ENCODE measurements at regions not wholly inside any gene's neighbourhood (a gene's known extent, or its start where the extent isn't known, plus 50 kb on each side); places are given as distances from the start of the nearest gene placed in this dataset.

DNA sequence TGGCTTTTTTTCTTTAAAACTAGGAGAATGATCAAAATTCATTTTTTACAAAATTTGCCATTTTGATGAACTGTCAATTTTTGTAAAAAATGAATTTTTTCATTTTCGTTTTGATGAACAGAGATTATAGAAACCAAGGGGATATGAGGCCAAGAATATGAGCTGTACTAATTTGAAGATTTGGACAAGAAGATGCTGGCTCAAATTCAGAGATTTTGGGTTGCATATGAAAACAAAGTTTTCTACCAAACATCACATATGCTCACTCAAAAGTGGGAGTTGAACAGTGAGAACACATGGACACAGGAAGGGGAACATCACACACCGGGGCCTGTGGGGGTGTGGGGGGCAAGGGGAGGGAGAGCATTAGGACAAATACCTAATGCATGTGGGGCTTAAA, 230.7 kb downstream of the SNAPC1 start:
- ATAC-seq: no peak
- H3K79me2 ChIP-seq (ENCODE audit: insufficient read depth, low read length): no peaks in the 10 kb centered on the region
- no peak for FAIRE-seq
- H3K4me2 ChIP-seq (ENCODE audit: low read depth, low read length): no peak overlapping the region
- no peak overlapping the region for H3K4me3 ChIP-seq (replicated peaks in 1 of 3; ENCODE audit: insufficient read depth in 1 of 3, low read depth in 2 of 3, low read length in 3 of 3)
- BruUV-seq (replicated peaks): no TSS peak
- ChIA-PET CTCF (ENCODE audit: low intra/inter-chr PET ratio, low total read pairs) (no interaction called here), POLR2A (no interaction called here)
- no peak for DNase-seq (ENCODE audit: low spot score)
- intact Hi-C loops (cut with micrococcal nuclease; ENCODE audit: unreplicated experiment) (no loop called here), in situ Hi-C loops (cut with HindIII; ENCODE audit: extremely low pct_ligation_motif_present, low pct_unique_long_range_greater_than_20kb) (no loop called here)
- H3K9me3 ChIP-seq (ENCODE audit: low read length): no peaks in the 10 kb centered on the region
- H2AFZ ChIP-seq (ENCODE audit: low read length): no peak overlapping the region
- WGBS (ENCODE audit: low lambda C conversion rate): 3% methylated on average over 2 of the region's 2 CpGs
- no peaks in the 10 kb centered on the region for H3K4me1 ChIP-seq (ENCODE audit: insufficient read depth, low read length)
- no peaks in the 10 kb centered on the region for H4K20me1 ChIP-seq (ENCODE audit: insufficient read depth, low read length)
- no peak overlapping the region for H3K9ac ChIP-seq (ENCODE audit: insufficient read depth, low read depth, low read length)
- no peaks in the 10 kb centered on the region for H3K36me3 ChIP-seq (replicated peaks in 1 of 2; ENCODE audit: control insufficient read depth in 1 of 2, insufficient read depth in 2 of 2, low read length in 2 of 2)
- H3K27ac ChIP-seq (ENCODE audit: extremely low read length, insufficient read depth, low read length): no peak overlapping the region
- no peaks in the 10 kb centered on the region; a peak in 1 of 5 replicates for H3K27me3 ChIP-seq (ENCODE audit: control insufficient read depth in 1 of 2, insufficient read depth in 2 of 2, low read length in 2 of 2)
- TF ChIP-seq, protein P1, sequence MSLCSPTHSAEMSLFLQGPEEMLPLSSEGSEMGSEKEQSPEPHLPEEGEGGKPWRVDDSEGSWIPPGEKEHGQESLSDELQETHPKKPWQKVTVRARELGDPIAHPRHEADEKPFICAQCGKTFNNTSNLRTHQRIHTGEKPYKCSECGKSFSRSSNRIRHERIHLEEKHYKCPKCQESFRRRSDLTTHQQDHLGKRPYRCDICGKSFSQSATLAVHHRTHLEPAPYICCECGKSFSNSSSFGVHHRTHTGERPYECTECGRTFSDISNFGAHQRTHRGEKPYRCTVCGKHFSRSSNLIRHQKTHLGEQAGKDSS (CRISPR knock-in tag; IDR thresholded peaks at IDR 0.05; ENCODE audit: borderline replicate concordance, low read depth): no peak
- TF ChIP-seq RELA (CRISPR knock-in tag; IDR thresholded peaks at IDR 0.05): no peak
- no peak for TF ChIP-seq ZFY (CRISPR knock-in tag; IDR thresholded peaks at IDR 0.05)
- TF ChIP-seq NR3C1 (CRISPR knock-in tag; IDR thresholded peaks at IDR 0.05): no peak
- TF ChIP-seq, protein P2, sequence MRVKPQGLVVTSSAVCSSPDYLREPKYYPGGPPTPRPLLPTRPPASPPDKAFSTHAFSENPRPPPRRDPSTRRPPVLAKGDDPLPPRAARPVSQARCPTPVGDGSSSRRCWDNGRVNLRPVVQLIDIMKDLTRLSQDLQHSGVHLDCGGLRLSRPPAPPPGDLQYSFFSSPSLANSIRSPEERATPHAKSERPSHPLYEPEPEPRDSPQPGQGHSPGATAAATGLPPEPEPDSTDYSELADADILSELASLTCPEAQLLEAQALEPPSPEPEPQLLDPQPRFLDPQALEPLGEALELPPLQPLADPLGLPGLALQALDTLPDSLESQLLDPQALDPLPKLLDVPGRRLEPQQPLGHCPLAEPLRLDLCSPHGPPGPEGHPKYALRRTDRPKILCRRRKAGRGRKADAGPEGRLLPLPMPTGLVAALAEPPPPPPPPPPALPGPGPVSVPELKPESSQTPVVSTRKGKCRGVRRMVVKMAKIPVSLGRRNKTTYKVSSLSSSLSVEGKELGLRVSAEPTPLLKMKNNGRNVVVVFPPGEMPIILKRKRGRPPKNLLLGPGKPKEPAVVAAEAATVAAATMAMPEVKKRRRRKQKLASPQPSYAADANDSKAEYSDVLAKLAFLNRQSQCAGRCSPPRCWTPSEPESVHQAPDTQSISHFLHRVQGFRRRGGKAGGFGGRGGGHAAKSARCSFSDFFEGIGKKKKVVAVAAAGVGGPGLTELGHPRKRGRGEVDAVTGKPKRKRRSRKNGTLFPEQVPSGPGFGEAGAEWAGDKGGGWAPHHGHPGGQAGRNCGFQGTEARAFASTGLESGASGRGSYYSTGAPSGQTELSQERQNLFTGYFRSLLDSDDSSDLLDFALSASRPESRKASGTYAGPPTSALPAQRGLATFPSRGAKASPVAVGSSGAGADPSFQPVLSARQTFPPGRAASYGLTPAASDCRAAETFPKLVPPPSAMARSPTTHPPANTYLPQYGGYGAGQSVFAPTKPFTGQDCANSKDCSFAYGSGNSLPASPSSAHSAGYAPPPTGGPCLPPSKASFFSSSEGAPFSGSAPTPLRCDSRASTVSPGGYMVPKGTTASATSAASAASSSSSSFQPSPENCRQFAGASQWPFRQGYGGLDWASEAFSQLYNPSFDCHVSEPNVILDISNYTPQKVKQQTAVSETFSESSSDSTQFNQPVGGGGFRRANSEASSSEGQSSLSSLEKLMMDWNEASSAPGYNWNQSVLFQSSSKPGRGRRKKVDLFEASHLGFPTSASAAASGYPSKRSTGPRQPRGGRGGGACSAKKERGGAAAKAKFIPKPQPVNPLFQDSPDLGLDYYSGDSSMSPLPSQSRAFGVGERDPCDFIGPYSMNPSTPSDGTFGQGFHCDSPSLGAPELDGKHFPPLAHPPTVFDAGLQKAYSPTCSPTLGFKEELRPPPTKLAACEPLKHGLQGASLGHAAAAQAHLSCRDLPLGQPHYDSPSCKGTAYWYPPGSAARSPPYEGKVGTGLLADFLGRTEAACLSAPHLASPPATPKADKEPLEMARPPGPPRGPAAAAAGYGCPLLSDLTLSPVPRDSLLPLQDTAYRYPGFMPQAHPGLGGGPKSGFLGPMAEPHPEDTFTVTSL (CRISPR knock-in tag; IDR thresholded peaks at IDR 0.05; ENCODE audit: borderline replicate concordance): no peak
- no peak for TF ChIP-seq JUNB (CRISPR knock-in tag; IDR thresholded peaks at IDR 0.05; ENCODE audit: borderline replicate concordance)
- TF ChIP-seq ADNP (CRISPR knock-in tag; IDR thresholded peaks at IDR 0.05): no peak
- no peak for TF ChIP-seq NFIB (CRISPR knock-in tag; IDR thresholded peaks at IDR 0.05; ENCODE audit: borderline replicate concordance)
- TF ChIP-seq, protein P3, sequence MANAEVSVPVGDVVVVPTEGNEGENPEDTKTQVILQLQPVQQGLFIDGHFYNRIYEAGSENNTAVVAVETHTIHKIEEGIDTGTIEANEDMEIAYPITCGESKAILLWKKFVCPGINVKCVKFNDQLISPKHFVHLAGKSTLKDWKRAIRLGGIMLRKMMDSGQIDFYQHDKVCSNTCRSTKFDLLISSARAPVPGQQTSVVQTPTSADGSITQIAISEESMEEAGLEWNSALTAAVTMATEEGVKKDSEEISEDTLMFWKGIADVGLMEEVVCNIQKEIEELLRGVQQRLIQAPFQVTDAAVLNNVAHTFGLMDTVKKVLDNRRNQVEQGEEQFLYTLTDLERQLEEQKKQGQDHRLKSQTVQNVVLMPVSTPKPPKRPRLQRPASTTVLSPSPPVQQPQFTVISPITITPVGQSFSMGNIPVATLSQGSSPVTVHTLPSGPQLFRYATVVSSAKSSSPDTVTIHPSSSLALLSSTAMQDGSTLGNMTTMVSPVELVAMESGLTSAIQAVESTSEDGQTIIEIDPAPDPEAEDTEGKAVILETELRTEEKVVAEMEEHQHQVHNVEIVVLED (CRISPR knock-in tag; IDR thresholded peaks at IDR 0.05; ENCODE audit: borderline replicate concordance): no peak
- TF ChIP-seq, protein P4, sequence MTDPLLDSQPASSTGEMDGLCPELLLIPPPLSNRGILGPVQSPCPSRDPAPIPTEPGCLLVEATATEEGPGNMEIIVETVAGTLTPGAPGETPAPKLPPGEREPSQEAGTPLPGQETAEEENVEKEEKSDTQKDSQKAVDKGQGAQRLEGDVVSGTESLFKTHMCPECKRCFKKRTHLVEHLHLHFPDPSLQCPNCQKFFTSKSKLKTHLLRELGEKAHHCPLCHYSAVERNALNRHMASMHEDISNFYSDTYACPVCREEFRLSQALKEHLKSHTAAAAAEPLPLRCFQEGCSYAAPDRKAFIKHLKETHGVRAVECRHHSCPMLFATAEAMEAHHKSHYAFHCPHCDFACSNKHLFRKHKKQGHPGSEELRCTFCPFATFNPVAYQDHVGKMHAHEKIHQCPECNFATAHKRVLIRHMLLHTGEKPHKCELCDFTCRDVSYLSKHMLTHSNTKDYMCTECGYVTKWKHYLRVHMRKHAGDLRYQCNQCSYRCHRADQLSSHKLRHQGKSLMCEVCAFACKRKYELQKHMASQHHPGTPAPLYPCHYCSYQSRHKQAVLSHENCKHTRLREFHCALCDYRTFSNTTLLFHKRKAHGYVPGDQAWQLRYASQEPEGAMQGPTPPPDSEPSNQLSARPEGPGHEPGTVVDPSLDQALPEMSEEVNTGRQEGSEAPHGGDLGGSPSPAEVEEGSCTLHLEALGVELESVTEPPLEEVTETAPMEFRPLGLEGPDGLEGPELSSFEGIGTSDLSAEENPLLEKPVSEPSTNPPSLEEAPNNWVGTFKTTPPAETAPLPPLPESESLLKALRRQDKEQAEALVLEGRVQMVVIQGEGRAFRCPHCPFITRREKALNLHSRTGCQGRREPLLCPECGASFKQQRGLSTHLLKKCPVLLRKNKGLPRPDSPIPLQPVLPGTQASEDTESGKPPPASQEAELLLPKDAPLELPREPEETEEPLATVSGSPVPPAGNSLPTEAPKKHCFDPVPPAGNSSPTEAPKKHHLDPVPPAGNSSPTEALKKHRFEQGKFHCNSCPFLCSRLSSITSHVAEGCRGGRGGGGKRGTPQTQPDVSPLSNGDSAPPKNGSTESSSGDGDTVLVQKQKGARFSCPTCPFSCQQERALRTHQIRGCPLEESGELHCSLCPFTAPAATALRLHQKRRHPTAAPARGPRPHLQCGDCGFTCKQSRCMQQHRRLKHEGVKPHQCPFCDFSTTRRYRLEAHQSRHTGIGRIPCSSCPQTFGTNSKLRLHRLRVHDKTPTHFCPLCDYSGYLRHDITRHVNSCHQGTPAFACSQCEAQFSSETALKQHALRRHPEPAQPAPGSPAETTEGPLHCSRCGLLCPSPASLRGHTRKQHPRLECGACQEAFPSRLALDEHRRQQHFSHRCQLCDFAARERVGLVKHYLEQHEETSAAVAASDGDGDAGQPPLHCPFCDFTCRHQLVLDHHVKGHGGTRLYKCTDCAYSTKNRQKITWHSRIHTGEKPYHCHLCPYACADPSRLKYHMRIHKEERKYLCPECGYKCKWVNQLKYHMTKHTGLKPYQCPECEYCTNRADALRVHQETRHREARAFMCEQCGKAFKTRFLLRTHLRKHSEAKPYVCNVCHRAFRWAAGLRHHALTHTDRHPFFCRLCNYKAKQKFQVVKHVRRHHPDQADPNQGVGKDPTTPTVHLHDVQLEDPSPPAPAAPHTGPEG (CRISPR knock-in tag; IDR thresholded peaks at IDR 0.05): no peak

Data from HepG2 (cell line).